Stimulated activated CD4-positive, alpha-beta T cell treated with anti-CD3 and anti-CD28 coated beads, TNF-alpha, amount 100 ng/mL, for 24 hours (primary cell): ENCODE measurements at regions not wholly inside any gene's neighbourhood (a gene's known extent, or its start where the extent isn't known, plus 50 kb on each side); places are given as distances from the start of the nearest gene placed in this dataset.

Experiments
- DNase-seq, 3 experiments: peaks; one replicate each; pipeline ENCODE4 v3.0.0-alpha.2; 2020; ENCODE audit warnings: low read depth in 3 of 3

DNA sequence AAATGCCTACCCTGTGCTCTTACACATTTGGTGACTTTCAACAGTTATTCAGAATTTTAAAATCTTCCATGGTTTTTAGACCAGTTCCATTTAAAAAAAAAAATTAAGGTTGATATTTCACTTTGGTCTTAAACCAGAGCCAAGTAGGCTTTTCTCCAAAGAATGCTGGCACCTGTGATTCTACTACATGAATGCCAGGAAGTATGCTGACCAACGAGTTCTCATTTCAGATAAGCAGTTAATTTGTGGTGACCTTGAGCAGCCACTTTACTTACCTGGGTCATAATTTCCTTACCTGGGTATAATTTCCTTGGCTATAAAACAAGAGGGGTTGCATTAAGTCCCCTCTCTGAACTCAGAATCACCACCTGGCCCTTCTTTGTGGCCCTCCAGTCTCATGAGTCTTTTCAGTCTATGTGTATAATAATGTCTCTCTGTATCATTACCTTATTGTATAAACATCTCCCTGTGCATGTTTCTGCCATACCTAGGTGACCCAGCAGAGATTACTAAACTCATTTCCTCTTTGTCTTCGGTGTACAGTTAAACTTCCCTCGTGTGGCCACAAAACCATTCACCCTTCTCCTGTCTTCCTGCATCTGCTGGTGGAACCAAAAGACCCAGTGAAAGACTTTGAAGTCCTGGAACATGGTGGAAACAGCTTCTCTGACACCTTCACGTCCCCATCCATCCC is 139.1 kb upstream of the DPT start:
- no peak for DNase-seq

DNA sequence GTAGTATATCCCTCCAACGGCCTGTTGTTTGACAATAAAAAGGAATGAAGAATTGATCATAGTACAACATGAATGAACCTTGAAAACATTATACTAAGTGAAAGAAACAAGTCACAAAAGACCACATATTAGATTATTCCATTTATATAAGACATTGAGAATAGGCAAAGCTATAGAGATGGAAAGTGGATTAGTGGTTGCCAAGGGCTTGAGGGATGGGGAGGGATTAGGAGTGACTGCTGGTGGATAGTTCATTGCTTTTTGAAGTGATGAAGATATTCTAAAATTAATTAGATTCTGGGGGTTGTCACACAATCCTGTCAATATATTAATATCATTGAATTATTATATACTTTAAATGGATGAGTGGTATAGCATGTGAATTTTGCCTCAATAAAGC is 142.5 kb upstream of the DPT start:
- no peak for DNase-seq

DNA sequence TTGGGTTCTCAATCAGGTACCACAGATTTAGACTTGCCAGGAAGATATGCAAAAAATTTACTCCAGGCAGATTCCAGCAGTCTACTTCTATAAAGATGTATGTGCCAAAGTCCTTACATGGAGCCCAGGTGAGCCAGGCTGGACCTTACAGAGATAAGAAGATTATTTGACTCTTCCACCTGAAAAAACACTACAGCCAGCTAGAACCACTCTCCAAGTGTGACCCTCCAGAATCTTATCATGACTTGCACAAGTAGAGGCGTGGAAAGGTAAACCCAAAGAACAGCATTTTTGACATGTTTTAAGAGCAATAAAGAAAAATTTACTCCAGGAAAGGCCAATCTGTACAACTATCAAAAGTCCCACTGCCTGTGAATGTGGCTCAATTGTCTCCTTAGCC is 146.8 kb upstream of the DPT start:
- no peak for DNase-seq

DNA sequence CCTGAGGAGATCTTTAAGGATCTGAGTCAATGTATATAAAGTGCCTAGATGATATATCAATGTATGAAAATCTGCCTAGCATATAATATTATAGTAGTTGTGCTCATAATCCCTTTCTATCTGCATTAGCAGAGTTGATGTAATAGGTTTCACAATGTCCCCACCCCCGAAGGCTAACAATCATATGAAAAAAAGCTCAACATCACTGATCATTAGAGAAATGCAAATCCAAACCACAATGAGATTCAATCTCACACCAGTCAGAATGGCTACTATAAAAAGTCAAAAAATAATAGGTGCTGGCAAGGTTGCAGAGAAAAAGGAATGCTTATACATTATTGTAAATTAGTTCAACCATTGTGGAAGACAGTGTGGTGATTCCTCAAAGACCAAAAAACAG is 147.8 kb upstream of the DPT start:
- DNase-seq = no peak

DNA sequence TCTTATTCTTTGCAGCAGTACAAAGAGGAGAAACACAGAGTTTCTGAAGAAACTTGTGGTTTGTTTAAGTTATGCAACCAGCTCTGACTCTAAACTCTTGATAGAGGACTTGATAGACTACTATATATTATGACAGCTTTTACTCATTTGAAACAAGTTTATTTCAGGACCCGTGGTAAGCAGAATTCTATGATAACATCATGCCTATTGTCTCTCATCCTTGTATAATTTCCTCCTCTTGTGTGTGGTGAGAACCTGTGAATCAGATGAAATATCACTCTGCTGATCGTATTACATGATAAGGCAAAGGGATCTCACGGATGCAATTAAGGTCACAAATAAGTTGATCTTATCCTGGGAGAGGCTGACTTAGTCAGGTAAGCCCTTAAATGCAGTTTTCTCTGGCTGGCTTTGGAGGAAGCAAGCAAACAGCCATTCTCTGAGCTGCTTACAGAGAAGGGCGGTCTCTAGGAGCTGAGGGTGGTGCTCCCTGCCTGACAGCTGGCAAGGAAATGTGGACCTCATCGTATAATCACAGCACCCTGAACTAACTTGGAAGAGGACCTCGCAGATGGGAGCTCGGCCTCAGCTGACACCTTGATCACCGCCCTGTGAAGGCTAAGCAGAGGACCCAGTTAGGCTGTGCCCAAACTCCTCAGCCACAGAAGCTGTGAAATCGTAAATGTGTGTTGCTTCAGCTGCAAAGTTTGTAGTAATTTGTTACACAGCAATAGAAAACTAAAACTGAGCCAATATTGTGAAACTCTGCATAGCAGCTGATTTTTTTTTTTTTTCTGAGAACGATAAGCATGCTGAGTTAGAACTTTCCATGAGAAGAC is 151.1 kb upstream of the DPT start:
- DNase-seq = no peak

DNA sequence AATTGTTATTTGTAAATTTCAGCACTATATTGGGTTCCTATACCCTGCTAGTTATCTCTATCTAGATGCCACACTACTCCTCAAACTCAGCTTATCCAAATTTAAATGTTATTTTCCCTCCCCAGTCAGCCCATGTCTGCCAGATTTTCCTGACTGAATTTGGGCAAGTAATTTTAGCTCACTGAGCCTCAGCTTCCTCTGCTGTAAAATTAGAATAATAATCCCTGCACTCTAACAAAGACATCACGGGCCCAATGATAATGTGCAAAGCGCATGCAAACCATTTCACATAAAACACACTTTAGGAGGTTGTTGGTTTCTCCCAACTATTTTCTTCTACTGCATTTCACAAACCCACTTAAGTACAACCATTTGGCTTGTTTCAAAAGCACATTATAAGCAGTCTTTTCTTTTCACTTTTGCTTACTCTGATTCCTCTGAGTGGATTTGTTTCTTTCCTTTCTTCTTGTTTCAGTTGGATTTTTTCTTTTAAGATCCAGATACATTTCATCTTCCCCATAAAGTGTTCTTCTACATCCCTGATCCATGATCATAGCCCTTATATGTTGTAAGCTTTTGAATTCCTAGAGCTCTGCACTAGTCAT is 152.8 kb upstream of the DPT start:
- DNase-seq = no peak

DNA sequence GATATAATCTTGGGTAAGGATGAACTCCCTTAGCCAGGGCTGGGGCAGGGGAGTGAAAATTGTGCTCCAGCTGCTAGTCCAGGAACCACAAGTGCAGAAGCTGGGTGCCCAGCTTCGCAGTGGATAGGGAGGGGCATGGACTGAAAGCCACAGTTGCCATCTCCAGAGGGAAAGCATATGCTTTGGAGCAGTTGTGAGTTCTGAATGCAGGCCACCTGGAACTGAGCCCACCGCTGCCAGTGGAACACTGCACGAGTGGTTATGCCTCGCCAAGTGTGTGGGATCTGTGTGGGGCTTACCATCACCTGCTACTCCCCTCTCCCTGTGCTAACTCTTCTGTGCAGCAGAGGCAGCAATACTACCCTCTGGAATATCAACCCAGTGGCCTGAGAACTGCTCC is 158.4 kb upstream of the DPT start:
- DNase-seq = no peak

DNA sequence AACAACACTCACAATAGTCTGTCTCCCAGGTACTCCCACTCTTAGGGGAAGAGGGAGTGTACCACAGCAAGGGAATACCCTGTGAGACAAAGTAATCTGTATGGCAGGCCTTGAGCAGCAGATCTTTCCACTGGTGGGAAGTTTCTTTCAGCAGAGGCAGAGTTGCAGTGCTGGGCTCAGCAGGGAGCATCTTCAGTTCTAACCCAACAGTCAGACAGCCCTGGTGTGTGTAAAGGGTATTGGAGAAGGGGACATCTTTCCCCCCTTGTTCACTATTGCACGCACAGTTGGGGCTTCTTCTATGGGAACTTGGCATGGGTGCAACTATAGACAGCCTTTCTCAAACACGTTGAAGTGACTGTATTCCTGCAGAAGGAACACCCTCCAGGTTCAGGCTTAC is 159.4 kb upstream of the DPT start:
- DNase-seq = no peak

DNA sequence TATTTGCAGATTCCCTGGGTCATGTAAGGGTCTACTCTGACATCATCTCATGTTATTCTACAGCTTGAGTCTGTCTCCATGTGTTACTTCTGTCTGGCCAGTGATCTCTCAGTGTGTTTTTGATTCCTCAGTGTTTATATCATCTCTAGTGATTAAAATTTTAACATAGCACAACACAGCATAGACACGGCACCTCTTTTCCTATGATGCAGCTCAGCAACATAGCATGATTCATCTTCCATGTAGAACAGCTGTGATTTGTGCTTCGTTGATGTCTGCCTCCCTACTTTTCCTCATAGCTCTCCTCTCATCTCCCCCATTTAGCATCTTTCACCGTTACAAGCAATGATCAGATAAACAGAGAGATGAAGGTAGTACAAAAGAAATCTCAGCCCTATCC is 163.9 kb upstream of the DPT start:
- DNase-seq = no peak

DNA sequence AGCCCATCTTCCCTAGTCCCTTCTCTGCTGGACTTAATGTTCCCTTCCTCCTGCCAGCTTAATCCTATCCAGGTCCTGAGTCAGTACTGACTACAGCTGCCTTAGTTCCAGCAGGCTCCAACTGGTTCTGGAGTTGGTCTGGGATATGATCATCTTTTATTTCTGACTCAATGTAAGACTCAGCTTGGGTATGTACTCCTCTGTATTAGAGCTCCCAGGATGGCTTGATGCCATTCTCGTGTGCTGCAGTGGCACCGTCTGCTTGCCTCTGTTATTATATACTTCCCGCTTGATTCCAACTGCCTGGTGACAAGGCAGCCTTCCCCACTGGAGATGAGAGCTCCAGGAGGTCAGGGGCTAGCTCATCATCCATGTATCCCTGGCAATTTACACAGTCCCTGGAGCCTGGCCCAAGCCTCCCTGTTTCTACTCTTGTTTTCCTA is 164.4 kb upstream of the DPT start:
- DNase-seq = no peak

DNA sequence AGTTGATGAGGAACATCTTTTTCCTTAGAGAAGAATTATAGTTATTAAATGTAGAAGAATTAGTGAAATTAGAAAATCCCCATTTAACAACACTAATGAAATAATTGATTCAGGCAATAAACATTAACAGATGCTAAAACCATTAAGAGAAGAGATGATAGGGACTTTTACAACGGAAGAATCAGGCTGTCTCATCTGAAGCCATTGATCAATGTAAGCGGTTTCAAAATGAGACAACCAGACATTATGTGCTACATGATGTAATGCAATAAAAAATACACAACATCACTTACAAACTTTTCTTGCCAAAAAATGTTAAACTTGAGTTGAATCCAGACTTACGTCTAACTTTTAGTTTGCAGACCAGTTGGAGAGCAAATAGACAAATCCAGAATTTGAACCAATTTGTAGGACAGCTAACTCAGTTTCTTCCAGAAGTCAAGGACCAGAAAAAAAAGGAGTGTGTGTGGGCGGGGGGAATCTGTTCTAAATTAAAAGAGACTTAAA is 165.4 kb upstream of the DPT start:
- DNase-seq = no peak

DNA sequence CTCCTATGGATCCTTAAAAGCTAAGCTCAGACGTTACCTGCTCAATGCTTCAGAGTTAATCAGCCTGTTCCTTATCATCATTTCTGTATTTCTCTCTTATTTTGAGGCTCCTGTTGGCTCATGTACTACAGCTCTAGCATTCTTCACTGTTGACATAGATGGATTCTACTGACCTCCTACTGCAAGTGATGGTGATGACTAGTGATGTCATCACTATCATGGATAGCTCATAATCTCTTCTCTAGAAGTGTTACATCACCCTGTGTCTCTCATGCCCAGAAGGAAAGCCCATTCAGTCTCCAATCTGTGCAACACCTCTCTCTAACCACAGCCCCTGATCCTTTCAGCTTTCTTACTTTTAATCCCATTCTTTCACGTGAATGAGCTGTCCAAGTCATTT is 168.2 kb upstream of the DPT start:
- no peak for DNase-seq

DNA sequence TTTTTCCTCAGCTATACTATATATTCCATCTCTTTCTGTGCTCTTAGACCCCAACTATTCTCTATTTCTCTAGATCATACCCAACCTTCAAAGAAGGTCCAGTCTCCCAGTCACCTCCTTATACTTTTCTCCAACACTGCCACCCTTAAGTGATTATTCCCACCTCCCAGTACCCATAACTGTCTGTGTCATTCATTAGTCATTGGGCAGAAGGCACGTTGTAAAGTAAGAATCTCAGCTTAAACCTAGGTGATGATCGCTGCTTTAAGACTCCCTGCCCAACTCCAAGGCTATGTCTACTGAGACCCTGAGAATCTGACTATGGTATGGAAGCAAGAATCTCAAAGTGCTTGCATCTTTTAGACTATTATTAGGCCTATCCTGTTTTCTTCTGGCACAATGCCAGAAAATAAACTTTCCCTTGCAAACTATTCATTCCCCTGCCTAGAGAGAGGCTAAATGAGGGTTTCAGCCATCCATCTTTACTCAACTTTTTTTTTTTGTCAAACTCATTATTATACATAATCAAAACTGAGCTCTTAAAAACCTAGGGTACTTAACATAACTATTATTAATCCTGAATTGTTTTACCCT is 174.3 kb upstream of the DPT start:
- DNase-seq = no peak

DNA sequence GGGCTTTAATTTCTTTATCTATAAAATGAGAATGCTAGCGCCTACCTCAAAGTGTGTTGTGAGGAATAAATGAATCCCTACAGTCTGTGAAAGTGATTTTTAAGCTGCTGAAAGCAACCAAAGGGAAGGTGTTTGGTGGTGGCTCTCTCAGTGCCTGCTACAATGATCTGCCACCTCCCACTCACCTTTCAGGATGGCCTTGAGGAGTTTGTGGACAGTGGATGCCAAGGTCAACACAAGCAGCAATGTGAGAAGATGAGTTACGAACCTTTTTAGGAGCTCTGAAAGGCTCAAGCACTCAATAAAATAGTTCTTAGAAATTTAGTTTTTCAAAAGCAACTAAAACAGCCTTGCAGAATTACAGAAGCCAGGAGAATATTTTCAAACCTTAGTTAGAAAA is 176.6 kb upstream of the DPT start:
- DNase-seq = no peak

DNA sequence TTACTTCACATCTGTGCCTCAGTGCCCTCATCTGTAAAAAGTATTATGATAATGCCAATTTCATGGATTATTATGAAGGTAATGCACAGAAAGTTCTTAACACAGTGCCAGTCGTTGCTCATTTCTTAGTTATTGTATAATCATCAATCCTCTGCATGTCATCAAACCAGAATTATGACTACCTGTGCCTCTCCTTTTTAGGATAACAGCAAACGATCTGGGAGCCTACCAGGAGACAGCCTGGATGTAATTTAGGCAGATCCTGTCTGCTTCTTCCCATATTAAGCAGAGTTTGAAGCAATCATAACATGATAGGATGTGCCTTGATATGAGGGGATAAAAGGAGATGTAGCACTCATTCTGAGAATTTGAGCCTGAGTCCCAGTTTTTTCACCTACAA is 177.4 kb upstream of the DPT start:
- no peak for DNase-seq

DNA sequence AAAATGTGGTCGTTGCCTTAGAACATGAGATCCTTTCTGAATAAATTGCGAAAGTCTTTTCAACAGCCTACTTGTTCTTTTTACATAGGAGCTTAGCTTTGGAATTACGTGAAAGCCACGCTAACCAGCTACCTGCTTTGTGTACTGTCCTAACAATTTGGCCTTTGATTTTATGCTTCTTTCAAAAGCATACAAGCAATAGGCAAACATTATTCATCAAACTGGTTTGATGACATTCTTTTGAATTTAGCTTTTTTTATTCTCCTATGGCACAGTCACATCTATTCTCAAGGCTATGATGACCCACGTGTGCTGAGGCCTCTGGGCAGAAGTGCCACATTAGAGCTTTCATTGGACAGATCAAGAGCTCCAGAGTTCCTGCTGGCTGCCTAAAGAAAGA is 178.0 kb upstream of the DPT start:
- DNase-seq = no peak

DNA sequence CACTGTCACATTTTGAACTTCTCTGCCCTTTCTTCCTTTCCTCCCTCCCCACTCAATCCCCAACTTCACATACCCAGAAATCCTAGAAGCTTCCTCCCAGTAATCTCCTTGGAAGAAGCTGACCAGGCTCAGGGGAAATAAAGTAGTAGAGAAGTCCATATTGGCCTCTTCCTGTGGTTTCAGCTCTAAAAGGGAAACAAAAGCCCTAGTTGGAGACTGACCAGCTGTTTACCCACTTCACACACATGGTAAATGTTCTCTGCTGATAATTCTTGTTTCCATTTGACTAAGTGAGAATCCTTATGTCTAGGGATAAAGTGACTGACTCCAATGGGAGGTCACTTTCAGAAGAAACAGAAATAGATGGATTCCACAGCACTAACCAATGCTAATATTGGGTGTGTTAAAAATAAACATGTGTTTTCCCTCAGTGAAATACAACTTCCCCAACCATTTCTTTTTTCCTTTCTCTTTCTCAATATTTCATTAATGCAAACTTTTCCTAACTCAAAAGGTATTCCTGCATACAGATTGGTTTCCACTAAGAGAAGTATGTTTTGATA is 178.9 kb upstream of the DPT start:
- no peak for DNase-seq

DNA sequence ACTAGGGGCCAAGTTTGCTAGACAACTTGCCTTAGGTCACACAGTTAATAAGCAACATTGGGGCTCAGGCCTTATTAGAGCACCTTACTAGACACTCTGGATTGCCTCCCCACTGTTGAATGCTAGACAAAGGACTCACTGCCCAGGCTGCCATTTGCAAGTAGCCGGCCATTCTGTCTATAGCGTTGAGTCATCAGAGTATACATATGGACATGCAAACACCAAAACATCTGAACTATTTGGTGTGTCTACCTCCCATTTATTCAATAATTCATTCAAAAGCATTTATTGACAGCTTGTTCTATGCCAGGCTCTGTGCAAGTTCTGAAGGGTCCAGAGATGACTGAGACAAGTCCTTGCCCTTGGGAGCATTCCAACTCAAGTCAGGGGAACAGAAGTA is 181.4 kb upstream of the DPT start:
- DNase-seq = no peak

DNA sequence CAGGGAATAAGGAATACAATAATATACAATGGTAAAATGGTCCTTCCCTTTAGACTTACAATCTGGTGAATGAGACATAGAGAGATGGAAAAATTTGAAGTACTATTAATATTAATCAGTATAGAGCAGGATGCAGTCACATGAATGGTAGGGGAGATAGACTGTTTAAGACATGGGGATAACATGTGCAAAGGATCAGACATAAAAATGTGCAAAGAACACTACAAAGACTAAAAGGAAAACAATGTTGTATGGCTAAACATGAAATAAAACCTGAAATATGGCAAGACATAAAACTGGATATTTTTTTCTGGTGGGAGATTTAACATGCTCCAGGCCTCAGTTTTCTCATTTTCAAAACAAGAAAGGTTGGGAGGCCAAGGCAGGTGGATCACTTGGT is 182.4 kb upstream of the DPT start:
- DNase-seq = no peak

DNA sequence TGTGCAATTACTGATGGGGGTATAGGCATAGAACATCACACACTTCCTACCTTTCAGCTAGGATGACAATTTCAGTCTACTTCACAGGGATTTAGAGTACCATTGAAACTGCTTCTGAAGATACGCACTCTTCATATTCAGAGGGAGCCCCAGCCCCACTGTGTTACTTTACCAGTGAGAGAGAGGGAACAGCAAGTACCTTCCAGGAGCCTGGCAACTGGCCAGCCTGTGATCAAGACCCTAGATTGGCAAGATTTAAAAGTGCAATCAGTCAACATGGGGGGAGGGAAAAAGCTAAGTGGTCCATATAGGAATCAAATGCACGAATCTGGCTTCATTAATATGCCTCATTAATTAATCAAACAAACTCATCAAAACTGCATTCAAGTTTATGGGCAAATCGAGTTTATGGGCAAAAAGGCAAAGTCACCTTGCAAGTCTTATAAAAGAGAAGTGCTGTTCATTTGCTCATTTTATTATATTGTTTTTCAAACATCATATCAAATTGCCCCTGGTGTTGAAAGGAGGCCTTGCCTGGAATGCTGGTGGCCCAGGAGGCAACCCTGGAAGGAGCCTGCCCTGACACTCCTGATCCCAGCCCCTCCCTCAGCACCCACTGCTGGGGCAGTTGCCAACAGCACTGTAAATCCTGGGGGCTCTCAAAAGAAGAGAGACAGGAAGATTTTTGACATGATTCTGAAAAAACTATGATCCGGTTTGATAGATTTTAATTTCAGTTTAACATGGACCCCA is 184.9 kb upstream of the DPT start:
- DNase-seq = no peak

DNA sequence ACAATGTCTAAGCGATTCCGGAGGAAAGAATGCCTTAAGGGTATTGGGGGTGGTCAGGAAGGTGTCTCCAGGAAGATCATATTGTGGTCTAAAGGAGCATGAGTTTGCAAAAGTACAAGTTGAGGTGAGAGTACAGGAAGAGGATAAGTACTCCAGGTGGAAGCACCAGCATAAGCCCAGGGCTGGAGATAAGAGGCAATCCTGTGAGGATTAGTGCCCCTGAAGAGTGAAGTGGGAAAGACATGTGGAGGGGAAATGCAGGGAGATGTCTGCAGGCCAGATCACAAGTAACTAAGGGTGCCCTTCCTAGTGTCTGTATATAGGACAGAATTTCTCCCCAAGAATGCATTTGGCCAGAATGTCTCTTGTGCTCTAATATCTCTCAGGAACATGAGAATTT is 188.3 kb upstream of the DPT start:
- no peak for DNase-seq
